GM12873 (cell line): ENCODE measurements at regions not wholly inside any gene's neighbourhood (a gene's known extent, or its start where the extent isn't known, plus 50 kb on each side); places are given as distances from the start of the nearest gene placed in this dataset.

Source experiments
- CTCF ChIP-seq: IDR thresholded peaks from 2 replicates; pipeline ENCODE4 v1.5.1; 2012; ENCODE audit warnings: low read depth, mild to moderate bottlenecking, moderate library complexity, low read length, control low read depth; ENCODE audit not compliant: insufficient read depth; ENCODE audit errors: missing control alignments

- TF ChIP-seq CTCF: no peak
Observed at GRCh38 chr20:55252521-55252920, 752.8 kb downstream of the CBLN4 start.

- TF ChIP-seq CTCF: no peak
Observed at GRCh38 chr20:55251170-55251569, 754.1 kb downstream of the CBLN4 start.

- no peak for TF ChIP-seq CTCF
Observed at GRCh38 chr20:55242853-55243252, 762.5 kb downstream of the CBLN4 start.

- no peak for TF ChIP-seq CTCF
Observed at GRCh38 chr20:55239269-55239668, 763.9 kb downstream of the DOK5 start.

- TF ChIP-seq CTCF: no peak
Observed at GRCh38 chr20:55232647-55233046, 757.3 kb downstream of the DOK5 start.

GRCh38 chr20:55229451-55229850 is 754.1 kb downstream of the DOK5 start:
- no peak for TF ChIP-seq CTCF

GRCh38 chr20:55216525-55217242 is 741.3 kb downstream of the DOK5 start:
- TF ChIP-seq CTCF: no peak
